Sigmoid colon (tissue), 6 donors: ENCODE measurements at regions not wholly inside any gene's neighbourhood (a gene's known extent, or its start where the extent isn't known, plus 50 kb on each side); places are given as distances from the start of the nearest gene placed in this dataset.

Experiments used
- DNase-seq: peaks from one replicate; pipeline ENCODE4 v3.0.0-alpha.2; 2019
- H3K27ac ChIP-seq, 4 donors: fragments of 200-600 bp; sonication (generic); one replicate each; pipeline ENCODE4 v1.5.1; 2016 to 2019; ENCODE audit warnings: mild to moderate bottlenecking in 1 of 4
- H3K27me3 ChIP-seq, 3 donors: fragments of 200-600 bp; sonication (generic); one replicate each; pipeline ENCODE4 v1.5.1; 2019; ENCODE audit warnings: mild to moderate bottlenecking in 1 of 3
- H3K36me3 ChIP-seq, 4 donors: fragments of 200-600 bp; sonication (generic); one replicate each; pipeline ENCODE4 v1.5.1; 2016 to 2019
- H3K4me1 ChIP-seq, 4 donors: fragments of 200-600 bp; sonication (generic); one replicate each; pipeline ENCODE4 v1.5.1; 2017 to 2019
- H3K4me3 ChIP-seq, 4 donors: fragments of 200-600 bp; sonication (generic); one replicate each; pipeline ENCODE4 v1.5.1; 2017 to 2019; ENCODE audit warnings: mild to moderate bottlenecking in 2 of 4, moderate library complexity in 1 of 4
- H3K9me3 ChIP-seq, 4 donors: fragments of 200-600 bp in 3 of 4; sonication (generic) in 3 of 4; one replicate each; pipeline versions ENCODE4 v1.5.1 to v1.6.1; 2013 to 2019
- EP300 ChIP-seq, 4 donors: sonication (generic); formaldehyde crosslinking; IDR thresholded peaks; one replicate each; pipeline ENCODE4 v1.6.1; 2017; ENCODE audit warnings: antibody characterized with exemption in 4 of 4
- POLR2A ChIP-seq, 2 donors: fragments of 450-650 bp; IDR thresholded peaks; one replicate each; pipeline ENCODE4 v1.6.1; 2016; ENCODE audit warnings: antibody characterized with exemption in 2 of 2, mild to moderate bottlenecking in 2 of 2, moderate library complexity in 2 of 2
- POLR2AphosphoS5 ChIP-seq, 4 donors: sonication (generic); formaldehyde crosslinking; IDR thresholded peaks; one replicate each; pipeline ENCODE4 v1.6.1; 2017; ENCODE audit warnings: antibody characterized with exemption in 4 of 4
- WGBS, 2 donors: extraction: QIAGEN DNeasy Blood & Tissue Kit; methylation state at CpG; one replicate each; pipeline ENCODE4 v1.1.7; 2013; 5-methylcytosine and 5-hydroxymethylcytosine counted together
- intact Hi-C: fragments of 100-400 bp; cut with DNase I; formaldehyde crosslinking; loops from one replicate; pipeline ENCODE4 v1.15.1; 2023
- TF ChIP-seq, protein P1 (sequence below), 4 experiments: fragments of 450-650 bp in 3 of 4; fragments of 200-600 bp in 1 of 4; IDR thresholded peaks; one replicate each; pipeline ENCODE4 v1.5.1; 2016 to 2019; ENCODE audit warnings: antibody characterized with exemption in 4 of 4, mild to moderate bottlenecking in 3 of 4, moderate library complexity in 2 of 4
- donor health status: healthy with polysubstance abuse.
- donor health status: healthy.

DNA sequence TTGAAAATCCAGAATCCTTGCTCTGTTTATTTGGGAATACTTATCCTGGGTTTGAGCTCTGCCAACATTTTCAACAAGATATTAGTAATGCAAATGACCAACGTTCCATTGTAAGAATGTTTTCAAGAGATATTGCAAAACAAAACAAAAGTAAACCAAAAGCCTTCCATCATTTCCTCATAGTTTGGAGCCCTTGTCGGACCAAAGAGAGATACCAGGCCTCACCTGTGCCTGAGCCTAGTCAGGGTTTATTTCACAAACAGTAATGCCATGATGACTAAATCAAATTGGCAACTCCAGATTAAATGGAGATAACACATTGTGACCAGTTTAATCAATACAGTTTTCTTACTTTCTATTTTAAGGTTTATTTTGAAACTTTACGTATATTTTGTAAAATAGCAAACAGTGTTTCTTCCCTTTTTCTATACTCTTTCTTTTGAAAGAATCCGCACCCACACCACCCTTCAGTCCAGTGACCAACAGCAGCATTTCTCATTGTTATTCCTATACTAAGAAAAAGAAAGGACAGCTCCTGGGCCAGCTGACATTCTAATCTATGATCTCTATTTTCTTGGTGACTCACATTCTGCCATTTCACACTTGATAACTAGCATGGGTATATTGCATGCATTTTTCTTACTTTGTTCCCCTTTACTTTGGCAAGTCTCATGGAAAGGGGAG lies 168.5 kb upstream of the MEOX2 start:
- no peaks in the 10 kb centered on the region for H3K4me1 ChIP-seq
- no peak for DNase-seq
- TF ChIP-seq POLR2A (IDR thresholded peaks at IDR 0.05) (no peak), EP300 (IDR thresholded peaks at IDR 0.05) (no peak), POLR2AphosphoS5 (IDR thresholded peaks at IDR 0.05) (no peak)
- TF ChIP-seq, protein P1, sequence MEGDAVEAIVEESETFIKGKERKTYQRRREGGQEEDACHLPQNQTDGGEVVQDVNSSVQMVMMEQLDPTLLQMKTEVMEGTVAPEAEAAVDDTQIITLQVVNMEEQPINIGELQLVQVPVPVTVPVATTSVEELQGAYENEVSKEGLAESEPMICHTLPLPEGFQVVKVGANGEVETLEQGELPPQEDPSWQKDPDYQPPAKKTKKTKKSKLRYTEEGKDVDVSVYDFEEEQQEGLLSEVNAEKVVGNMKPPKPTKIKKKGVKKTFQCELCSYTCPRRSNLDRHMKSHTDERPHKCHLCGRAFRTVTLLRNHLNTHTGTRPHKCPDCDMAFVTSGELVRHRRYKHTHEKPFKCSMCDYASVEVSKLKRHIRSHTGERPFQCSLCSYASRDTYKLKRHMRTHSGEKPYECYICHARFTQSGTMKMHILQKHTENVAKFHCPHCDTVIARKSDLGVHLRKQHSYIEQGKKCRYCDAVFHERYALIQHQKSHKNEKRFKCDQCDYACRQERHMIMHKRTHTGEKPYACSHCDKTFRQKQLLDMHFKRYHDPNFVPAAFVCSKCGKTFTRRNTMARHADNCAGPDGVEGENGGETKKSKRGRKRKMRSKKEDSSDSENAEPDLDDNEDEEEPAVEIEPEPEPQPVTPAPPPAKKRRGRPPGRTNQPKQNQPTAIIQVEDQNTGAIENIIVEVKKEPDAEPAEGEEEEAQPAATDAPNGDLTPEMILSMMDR (IDR thresholded peaks at IDR 0.05), result no peak
- no peaks in the 10 kb centered on the region for H3K27me3 ChIP-seq
- intact Hi-C loops, result no loop called here
- no peak overlapping the region for H3K4me3 ChIP-seq
- no peaks in the 10 kb centered on the region for H3K36me3 ChIP-seq
- H3K27ac ChIP-seq, result no peak overlapping the region
- H3K9me3 ChIP-seq, result no peaks in the 10 kb centered on the region
- 87 to 88% methylated on average over 4 of the region's 4 CpGs for WGBS, 2 donors

DNA sequence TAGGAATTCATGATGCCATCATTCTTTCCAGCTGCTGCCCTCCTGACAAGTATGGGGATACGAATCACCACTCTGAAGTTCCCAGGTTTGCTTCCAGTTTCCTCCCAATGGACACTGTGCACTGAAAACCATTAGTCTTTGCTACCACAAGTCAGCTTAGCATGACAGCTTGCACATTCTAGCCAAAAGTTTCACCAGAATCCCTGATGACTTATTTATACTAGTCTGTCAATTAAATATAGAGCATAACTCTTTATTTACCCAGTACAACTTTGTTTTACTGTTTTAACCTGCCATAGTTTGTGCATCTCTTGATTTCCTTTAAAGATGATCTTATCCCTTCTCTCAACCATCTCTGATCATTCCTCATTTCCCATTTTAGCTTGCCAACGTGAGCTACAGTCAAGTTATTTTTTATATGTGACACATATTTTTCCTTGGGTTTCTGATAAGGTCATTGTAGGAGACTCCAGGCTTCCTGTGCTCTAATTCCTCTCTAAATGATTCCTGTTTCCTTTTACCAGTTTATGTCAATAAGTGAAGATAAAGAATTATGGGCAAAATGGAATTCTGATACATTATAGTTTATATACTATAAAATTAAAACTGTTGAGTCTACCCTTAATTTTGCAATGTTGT lies 167.5 kb upstream of the MEOX2 start:
- 69 to 71% methylated on average over 2 of the region's 2 CpGs for WGBS, 2 donors
- H3K36me3 ChIP-seq, result no peaks in the 10 kb centered on the region
- no peaks in the 10 kb centered on the region for H3K9me3 ChIP-seq
- DNase-seq, result no peak
- no peak overlapping the region for H3K27ac ChIP-seq
- no peaks in the 10 kb centered on the region for H3K4me1 ChIP-seq
- H3K27me3 ChIP-seq, result no peaks in the 10 kb centered on the region
- no peak for TF ChIP-seq POLR2A (IDR thresholded peaks at IDR 0.05)
- TF ChIP-seq EP300 (IDR thresholded peaks at IDR 0.05), result no peak
- TF ChIP-seq POLR2AphosphoS5 (IDR thresholded peaks at IDR 0.05), result no peak
- TF ChIP-seq, protein P1 (IDR thresholded peaks at IDR 0.05), result no peak
- intact Hi-C loops, result no loop called here
- H3K4me3 ChIP-seq, result no peak overlapping the region

DNA sequence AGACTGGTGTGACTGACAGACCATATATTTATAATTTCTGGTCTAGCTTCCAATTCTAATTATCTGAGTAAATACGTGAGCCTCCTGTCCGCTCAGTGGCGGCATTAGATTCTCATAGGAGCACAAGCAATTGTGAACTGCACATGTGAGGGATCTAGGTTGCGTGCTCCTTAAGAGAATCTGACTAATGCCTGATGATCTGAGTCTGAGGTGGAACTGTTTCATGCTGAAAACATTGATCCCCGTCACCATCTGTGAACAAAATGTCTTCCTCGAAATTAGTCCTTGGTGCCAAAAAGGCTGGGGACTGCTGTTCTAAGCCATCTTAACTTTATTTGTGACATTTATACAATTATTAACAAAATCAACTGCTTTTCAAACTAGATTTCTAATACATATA lies 164.7 kb upstream of the MEOX2 start:
- Histone ChIP-seq H3K4me3 (no peak overlapping the region), H3K27me3 (no peaks in the 10 kb centered on the region), H3K9me3 (no peaks in the 10 kb centered on the region), H3K27ac (no peak overlapping the region), H3K36me3 (no peaks in the 10 kb centered on the region), H3K4me1 (no peaks in the 10 kb centered on the region)
- no peak for DNase-seq
- no peak for TF ChIP-seq EP300 (IDR thresholded peaks at IDR 0.05)
- TF ChIP-seq POLR2AphosphoS5 (IDR thresholded peaks at IDR 0.05), result no peak
- TF ChIP-seq, protein P1 (IDR thresholded peaks at IDR 0.05), result no peak
- no peak for TF ChIP-seq POLR2A (IDR thresholded peaks at IDR 0.05)
- 77 to 96% methylated on average over 6 of the region's 6 CpGs for WGBS, 2 donors
- intact Hi-C loops, result no loop called here

DNA sequence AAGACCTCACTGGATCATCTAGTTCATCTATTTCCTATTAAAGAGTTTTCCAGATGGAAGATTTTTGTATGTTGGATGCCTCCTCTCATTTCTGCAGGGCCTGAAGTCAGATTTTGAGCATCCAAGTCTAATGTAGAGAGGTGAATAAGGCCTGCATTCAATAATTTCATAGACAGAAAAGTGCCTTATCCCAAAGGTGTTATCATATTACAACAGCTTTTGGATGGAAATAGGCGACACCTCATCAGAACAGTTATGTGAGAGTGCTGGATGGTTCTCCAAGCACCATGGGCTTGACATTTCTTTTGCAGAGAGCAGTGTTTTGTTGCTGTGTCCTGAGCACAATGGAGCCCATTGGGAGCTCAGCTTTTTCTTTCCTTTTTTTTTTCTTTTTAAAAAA lies 162.4 kb upstream of the MEOX2 start:
- TF ChIP-seq, protein P1 (IDR thresholded peaks at IDR 0.05), result no peak
- TF ChIP-seq POLR2AphosphoS5 (IDR thresholded peaks at IDR 0.05) (no peak), POLR2A (IDR thresholded peaks at IDR 0.05) (no peak), EP300 (IDR thresholded peaks at IDR 0.05) (no peak)
- 90 to 95% methylated on average over 1 of the region's 1 CpG for WGBS, 2 donors
- H3K4me1 ChIP-seq, result no peaks in the 10 kb centered on the region
- no peaks in the 10 kb centered on the region for H3K9me3 ChIP-seq
- no peak overlapping the region for H3K27ac ChIP-seq
- H3K27me3 ChIP-seq, result no peaks in the 10 kb centered on the region
- intact Hi-C loops, result no loop called here
- no peak overlapping the region for H3K4me3 ChIP-seq
- H3K36me3 ChIP-seq, result no peaks in the 10 kb centered on the region
- no peak for DNase-seq
